Kidney tubule cell (primary cell): ENCODE measurements at regions not wholly inside any gene's neighbourhood (a gene's known extent, or its start where the extent isn't known, plus 50 kb on each side); places are given as distances from the start of the nearest gene placed in this dataset.

Experiments used
- DNase-seq: peaks from one replicate; pipeline ENCODE4 v3.0.0-alpha.2; 2018; ENCODE audit warnings: low spot score

DNA sequence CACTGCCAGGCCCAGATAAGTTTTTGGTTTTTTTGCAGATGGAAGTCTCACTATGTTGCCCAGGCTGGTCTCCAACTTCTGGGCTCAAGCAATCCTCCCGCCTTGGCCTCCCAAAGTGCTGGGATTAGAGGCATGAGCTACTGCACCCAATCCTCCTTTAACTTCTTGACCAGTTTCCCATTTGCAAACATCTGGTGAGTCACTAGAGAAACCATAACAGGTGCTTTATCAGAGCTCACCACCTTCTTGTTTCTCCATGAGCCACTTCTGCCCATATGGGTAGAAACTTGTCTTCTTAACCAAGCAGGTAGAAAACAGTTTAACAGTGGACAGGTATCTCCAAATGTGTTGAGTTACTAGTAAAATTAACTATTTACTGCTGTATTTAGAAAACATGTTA lies 128.4 kb upstream of the AP1S2 start:
- no peak for DNase-seq

DNA sequence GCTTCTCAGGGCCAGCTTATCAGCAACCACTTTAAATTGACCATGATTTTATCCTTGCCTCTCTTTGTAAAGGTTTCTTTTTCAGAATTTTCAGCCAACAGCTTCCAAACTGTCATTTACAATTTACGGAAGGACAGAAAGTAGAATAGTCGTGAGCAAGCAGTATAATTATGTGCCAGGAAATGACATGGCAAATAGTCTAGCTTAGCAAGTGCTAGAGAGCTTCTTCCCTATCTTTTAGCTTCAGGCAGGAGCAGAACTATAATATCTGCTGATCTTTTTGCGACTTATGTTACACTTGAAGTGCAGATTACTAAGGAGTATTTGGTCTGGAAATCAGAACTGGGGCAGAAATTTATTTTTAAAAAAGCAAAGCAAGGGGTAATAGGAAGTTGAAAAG lies 123.0 kb upstream of the AP1S2 start:
- no peak for DNase-seq

DNA sequence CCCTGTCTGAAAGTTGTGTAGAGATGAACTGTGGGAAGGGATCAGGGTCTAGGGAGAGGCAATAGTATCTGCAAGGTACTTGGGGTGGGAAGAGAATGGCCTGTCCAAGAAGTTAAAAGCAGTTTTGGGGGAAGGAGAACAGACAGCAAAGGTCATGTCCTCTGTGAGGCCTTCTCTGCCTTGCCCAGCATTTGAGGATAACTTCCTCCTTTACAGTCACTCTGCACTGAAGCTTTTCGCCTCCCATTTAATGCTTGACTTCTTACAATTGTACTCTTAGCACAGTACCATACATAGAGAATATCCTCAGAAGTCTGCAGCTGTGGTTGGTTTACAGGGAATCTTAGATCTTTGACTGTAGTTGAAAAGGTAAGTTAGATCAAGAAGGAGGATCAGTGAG lies 121.8 kb upstream of the AP1S2 start:
- DNase-seq, result no peak

DNA sequence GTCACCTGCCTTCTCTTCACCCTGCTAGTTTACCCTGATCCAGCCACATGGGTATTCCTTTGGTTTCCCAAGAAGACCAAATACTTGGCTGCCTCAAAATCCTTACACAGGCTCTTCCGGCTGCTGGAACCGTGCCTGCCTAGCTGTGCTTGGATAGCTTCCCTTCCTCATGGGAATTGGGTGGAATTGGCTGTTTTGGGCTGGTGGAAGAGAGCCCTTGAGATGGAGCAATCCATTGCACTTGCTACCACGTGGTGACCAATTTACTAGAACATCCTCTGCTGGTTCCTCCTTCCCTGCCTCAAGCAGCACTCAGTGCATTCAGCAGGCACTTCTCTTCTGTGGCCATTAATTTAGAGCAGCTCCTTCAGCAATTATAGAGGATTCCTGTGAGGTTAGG lies 119.3 kb upstream of the AP1S2 start:
- DNase-seq, result no peak

DNA sequence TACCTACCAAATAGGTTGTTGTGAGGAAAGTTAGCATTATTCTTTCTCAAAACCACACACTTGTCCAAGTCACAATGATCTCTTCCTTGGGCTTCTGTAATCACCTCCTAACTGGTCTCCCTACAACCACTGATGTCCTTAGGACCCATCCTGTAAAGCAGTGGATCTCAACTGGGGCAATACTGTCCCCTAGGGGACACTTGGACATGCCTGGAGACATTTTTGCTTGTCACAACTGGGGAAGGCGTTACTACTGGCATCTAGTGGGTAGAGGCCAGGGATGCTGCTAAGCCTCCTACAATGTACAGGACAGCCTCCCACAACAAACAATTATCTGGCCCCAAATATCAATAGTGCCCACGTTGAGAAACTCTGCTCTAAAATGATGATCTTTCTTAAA lies 118.7 kb upstream of the AP1S2 start:
- DNase-seq, result peak; percentile 56

DNA sequence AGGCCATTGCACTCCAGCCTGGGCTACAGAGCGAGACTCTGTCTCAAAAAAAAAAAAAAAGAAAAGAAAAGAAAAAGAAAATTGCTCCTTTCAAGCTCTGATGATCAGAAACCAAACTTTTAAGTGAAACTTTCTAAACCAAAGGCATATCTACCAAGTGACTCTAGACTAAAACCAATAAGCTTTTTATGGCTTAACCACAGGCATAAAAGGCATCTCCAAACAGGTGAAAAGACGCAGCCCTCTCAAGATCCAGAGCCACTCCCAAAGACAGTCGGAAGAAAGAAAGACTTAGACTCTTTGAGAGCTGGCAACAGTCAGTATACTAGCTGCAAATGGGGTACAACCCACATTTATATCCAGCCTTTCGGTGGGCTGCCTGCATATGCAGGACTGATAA lies 117.1 kb upstream of the AP1S2 start:
- no peak for DNase-seq

DNA sequence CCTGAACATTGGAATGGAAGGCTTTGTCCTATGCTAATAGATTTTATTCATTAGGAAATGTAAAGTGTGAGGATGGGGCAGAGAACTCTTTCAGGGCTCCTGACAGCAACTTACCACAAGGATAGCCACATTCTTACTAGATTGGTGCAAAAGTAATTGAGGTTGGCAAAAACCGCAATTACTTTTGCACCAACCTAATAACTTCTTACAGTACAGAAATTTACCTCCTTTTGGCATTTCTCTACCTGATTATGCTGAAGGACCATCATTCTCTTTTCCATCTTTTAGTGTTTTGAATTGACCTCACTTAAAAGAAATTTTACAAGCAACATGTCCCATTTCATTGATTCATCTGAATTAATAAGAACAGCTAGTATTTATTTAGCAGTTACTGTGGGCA lies 109.2 kb upstream of the AP1S2 start:
- no peak for DNase-seq

DNA sequence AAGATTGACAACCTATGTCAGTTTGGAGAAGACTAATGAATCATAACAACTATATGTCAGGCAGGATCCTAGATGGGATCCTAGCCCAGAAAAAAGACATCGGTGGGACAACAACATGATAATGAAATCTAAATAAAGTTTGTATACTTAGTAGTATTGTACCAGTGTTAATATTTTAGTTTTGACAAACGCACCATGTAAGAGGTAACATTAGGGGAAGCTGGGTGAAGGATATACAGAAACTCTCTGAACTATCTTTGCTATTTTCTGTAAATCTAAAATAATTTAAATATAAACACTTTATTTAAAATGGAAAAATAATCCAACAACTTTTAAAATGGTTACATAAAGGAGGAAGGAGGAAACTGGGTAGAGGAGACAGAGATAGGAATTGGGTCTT lies 105.6 kb upstream of the AP1S2 start:
- DNase-seq, result no peak

DNA sequence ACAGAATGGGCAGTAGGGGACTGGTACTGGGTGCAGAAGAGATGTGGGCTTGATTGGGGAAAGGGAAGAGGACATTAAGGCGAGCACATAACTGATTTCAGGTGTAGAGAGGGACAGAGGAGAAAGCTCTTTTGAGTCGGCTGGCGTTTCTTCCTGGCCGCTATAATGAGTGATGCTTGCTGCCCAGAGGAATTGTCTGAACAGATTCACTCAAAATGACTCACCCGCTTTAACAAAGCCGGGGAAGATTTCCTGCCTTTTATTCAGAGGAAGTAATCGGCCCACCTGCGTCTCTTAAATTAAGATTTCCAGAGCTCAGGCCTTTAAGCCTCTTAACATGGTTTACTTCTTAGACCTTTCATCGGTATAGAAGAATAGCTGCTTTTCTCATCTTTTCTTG lies 102.1 kb upstream of the AP1S2 start:
- peak; percentile 42 for DNase-seq

DNA sequence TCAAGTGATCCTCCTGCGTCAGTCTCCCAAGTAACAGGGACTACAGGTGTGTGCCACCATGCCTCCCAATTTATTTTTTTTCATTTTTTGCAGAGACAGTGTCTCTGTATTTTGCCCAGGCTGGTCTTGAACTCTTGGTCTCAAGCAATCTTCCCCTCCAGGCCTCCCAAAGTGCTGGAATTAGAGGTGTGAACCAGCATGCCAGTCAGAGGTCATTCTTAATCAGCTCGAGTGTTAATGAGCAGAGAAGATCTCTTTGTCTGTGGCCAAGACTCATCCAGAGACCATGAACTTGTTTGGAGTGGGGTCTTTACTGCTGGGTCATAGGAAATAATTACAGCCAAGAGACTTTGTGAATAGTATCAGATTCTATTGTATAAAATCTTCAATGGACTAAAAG lies 99.2 kb upstream of the AP1S2 start:
- DNase-seq, result no peak

DNA sequence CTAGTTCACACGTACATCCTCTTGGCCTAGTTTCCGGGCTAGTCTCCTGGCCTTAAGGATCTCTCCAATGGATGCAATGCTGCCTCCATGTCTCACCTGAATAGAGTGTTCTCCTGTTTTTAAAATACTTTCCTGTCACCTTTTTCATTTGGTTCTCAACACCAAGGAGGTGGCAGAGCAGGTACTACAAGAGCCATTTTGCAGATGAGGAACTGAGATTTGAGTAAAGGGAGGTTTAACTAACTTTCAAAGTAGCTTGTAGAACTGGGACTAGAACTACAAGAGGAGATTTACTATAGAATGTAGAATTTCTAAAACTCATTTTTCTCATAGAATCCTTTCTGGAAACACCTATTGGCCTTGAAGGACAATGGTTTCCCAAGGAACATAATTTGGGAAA lies 97.6 kb upstream of the AP1S2 start:
- no peak for DNase-seq

DNA sequence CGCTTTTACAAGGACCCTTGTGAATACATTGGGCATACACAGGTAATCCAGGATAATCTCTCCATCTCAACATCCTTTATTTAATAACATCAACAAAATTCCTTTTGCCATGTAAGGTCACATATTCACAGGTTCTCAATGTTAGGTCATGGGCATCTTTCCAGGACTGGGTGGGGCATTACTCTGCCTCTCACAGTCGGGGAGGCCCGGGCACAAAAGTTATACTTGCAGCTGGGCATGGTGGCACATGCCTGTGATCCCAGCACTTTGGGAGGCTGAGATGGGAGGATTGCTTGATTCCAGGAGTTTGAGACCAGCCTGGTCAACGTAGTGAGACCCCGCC lies 93.7 kb upstream of the AP1S2 start:
- no peak for DNase-seq

DNA sequence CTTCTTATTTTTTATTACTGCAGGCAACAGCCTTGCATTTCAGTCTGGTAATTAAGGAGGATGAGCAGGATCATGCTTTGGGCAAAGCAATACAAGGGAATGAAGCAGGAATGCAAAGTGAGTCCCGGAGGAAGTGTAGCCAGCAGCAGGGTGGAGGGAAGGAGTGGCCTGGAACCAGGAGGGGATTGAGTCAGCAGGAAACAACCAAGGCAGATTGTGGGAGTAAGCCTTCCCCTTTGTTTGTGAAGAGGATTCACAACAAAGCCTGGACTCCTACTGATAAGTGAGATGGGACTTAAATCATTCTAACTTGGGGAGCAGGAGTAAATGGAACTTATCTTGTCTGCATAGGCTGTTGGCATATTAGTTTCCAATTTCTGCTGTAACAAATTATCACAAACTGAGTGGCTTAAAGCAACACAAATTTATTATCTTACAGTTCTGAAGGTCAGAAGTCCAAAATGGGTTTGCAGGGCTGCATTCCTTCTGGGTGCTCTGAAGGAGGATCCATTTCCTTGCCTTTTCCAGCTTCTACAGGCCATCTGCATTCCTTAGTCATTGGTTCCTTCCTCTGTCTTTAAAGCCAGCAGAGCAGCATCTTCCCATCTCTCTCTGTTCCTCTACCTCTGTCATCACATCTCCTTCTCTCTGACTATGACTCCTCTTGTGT lies 93.2 kb upstream of the AP1S2 start:
- peak; percentile 85 for DNase-seq

DNA sequence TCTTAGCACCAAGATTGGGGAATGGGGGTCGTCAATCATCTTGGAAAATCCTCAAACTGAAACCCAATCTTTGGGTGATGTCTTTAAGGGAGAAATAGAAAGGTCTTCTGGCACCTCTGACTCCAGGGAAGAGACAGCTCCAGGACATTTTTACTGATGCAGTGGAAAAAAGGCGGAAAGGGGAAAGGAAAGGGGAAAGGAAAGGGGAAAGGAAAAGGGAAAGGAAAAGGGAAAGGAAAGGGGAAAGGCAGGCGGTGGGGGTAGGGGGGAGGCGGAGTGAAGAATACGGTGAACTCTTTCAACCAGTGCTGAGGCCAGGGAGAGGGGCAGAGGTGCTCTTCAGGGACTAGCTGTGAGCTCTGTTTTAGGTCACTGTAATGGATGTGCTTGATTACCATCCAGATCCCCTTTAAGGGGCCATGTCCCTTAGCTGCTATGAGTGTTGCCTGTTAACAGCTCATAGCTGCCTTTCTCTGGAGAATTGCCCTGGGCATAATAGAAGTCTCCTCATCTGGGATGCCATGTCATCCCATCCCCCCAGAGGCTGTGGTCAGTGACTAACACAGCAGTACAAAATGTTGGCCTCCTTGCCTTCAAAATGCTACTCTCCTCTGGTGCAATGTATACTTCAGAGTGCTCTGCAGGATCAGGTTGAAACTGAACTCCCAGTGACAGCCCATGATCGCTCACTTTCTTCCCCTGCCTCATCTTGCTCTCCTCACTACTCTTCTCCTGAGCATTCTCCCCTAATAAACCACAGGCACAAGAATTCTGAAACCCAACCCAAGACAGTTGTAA lies 92.4 kb upstream of the AP1S2 start:
- peak; percentile 91 for DNase-seq

DNA sequence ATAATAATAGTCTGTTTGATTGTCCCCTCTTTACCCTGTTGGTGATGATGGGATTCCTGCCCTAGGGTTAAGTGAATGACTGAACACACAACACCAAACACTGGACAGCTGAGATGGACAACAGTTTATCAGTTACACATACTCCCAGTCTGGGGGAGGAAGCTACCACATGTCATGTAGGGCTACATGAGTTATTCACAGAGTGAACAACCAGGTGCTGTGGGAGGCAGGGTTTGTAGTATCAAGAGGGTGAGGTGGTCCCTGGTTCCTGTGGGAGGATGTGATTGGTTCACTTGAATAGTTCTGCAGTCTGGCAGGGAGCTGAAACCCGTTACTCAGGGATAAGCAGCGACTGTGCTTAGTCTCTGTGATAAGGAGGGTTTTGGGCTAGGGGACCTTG lies 88.8 kb upstream of the AP1S2 start:
- no peak for DNase-seq

DNA sequence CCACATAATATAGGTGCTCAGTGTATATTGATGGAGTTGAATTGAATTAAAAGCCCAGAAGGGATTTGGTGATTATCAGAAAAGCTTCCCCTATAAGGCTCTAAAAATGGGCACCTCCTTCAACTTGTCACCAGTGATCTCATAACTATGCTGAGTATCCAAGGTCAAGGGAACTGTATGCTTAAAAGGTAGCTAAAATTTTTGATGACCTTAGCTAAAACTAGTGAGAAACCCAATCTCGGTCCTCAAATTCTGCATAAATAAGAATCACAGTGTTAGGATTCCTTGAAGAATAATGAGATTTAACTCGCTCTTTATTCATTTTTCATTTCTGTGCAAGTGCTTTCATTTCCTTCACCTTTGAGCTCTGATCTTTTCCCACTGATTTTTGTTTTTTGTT lies 87.7 kb upstream of the AP1S2 start:
- no peak for DNase-seq

DNA sequence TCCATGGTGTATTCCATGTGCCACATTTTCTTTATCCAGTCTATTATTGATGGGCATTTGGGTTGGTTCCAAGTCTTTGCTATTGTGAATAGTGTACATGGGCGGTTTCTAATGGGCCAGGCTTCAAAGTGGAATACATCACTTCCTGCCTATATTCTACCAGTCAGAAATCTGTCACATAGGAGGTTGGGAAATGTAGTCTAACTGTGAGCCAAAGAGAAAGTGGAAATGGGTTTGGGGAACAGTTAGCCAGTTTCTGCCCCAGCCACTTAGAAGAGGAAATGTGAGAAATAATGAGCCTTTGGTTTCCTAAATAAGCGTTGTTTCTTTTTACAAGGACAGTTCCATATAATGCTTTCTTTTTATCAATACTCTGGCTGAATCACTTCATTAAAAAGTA lies 85.1 kb upstream of the AP1S2 start:
- no peak for DNase-seq

DNA sequence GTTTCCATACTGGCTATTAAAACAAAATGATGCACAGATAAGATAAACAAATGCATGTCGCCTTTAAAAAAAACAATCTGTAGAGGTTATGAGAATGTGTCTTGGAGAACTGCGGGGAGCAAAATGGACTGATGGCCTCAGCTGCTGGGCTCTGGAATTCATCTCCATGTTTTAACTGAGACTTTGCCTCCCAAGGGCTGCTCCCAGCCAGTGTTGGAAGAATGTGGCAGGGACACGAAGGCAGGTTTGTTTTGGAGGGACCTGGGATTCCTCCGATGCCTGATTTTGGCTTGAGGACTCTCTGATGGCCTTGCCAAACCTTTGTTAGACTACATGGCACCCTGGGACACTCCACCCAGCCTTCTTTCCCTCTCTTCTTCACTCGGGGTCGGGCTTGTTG lies 83.5 kb upstream of the AP1S2 start:
- no peak for DNase-seq

DNA sequence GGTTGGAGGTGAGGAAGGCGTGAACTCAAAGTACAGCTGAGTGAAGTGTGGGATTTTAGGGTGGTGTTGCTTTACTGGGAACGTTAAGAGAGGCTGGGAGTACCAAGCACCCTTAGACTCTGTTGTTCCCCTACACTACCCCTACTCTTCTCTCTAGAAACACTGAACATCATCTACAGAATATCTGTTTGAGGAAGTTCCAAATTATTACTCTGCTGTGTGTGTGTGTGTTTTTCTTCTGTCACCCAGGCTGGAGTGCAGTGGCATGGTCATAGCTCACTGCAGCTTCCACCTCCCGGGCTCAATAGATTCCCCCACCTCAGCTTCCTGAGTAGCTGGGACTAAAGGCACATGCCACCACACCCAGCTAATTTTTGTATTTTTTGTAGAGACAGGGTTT lies 76.7 kb upstream of the AP1S2 start:
- DNase-seq, result peak; percentile 33

DNA sequence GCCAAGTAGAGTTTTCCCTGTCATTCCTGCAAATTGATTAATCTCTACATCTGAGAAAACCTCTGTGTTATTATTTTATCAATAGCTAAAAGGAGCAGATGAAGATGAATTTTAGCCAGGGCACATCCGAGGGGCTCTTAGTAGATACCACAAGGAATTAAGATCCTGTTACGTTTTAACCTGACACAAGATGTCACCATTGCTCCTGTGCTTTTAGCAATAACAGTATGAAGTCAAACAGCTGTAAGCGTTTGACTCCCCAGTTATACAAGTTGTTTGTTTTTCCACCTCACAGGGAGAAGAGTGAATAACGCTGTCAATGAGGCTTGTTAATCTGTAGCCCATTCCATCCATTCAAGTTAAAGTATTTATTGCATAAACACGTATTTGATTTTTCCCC lies 76.0 kb upstream of the AP1S2 start:
- DNase-seq, result peak; percentile 75

DNA sequence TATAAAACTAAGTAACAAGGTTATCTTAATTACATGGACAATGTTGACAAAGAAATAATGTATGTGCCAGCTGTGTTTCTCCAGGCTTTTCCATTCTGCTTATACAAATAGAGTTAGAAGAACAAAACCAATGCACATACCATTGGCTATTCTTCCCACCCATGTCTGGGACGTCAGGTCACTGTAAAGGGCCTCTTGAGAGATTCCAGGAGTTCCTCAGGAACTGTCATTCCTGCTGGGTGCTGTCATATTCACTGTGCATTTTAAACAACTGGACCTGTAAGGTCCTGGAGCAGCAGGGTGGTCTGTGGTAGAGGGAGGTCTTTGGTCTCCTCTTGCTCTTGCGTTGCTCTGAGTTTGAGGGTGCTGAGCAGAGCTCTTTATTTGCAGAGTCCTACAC lies 74.6 kb upstream of the AP1S2 start:
- DNase-seq, result peak; percentile 9

DNA sequence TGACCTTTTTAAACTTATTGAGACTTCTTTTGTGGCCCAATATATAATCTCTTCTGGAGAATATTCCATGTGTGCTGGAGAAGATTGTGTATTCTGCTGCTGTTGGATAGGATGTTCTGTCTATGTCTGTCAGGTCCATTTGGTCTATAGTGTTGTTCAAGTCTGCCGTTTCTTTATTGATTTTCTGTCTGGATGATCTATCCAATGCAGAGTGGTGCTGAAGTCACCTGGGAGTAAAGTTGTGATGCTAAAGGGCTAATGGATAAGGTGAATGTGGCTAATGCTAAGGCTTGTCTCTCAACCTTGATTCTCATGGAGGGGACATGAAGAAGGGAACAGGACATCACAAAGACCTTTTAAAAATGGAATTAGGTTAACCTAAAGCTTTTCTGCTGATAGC lies 72.0 kb upstream of the AP1S2 start:
- DNase-seq, result no peak

DNA sequence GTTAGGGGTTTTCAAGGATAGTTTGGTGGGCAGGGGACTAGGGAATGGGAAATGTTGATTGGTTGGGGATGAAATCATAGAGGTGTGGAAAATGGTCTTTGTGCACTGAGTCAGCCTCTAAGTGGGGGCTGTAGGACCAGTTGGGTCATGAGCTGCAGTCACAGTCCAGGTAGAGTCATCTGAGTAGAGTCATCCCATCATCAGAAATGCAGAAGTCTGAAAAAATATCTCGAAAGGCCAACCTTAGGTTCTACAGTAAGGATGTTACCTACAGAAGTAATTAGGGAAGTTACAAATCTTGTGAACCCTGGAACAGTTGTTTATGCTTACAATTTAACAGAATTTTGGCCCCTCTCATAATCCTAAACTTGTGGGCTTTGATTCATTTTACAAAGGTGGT lies 63.4 kb upstream of the AP1S2 start:
- no peak for DNase-seq

DNA sequence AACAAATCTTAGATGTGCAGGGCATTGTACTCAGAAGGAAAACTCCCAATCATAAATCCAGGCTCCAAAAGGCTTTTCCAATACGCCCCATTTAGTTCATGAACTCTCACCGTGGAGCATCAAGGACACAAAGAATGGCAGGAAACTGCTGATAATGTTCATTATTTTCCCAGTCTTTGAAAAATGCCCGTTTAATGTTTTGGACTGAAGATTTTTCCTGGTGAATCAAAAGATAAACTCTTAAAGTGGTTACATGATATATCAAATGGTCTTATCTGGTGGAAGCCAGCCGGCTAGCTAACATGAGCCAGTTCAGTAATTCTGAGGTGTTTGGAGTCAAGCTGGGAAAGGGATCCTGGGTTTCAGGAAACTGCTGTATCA lies 62.1 kb upstream of the AP1S2 start:
- DNase-seq, result no peak
